DOHH2 (cell line): ENCODE measurements at regions not wholly inside any gene's neighbourhood (a gene's known extent, or its start where the extent isn't known, plus 50 kb on each side); places are given as distances from the start of the nearest gene placed in this dataset.

Experiments used
- CTCF ChIP-seq: fragments of 200-600 bp; sonication (generic); IDR thresholded peaks from one replicate; pipeline ENCODE4 v1.5.1; 2014; ENCODE audit warnings: antibody characterized with exemption, mild to moderate bottlenecking, low read depth, low read length; ENCODE audit not compliant: poor library complexity, severe bottlenecking
- EZH2phosphoT487 ChIP-seq: fragments of 200-600 bp; sonication (generic); IDR thresholded peaks from 2 replicates; pipeline ENCODE4 v1.6.1; 2017; ENCODE audit warnings: borderline replicate concordance, mild to moderate bottlenecking, antibody characterized with exemption, low read length, moderate library complexity, mixed read lengths

DNA sequence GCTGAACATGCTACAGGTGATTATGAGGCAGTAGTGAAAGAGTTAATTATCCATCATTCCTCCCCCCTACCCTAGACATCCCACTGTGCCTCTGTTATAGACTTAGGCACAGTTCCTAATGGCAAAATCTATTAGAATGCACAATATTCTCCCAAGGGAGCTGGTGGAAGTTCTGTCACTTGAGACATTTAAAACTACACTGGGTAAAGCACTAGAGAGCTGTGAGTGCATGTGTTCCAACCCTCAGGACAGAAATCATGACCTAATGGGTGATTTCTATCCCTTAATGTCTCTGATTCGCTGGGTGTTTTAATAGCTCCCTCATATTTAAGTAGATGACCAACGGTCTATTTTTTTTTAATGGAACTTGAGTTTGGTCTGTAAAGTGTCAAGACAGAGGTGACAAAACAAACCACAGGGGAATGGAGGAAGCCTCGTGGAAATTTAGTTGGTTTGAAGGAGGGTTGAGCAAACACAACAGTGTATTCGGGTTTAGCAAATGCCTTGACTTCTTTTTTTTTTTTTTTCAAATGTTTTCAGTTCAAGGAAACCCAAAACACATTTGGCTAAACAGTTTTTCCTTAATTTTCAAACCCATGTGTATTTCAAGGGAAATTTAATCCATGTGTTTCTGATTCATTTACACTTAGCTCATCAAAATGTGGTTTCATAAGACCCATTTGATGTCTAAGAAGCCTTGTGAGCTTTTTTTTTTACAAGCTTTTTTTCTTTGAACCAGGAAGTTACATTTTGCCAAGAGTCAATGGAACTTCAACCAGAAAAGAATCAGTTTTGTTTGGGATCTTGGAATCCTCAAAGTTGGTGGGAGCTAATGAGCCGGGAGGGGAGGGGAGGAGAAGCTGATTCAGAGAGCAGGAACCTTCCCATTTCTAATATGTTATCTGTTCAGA is 665.1 kb upstream of the ZEB2 start:
- TF ChIP-seq CTCF: no peak
- no peak for TF ChIP-seq EZH2phosphoT487
